Esophagus squamous epithelium (tissue), 4 donors: ENCODE measurements at regions not wholly inside any gene's neighbourhood (a gene's known extent, or its start where the extent isn't known, plus 50 kb on each side); places are given as distances from the start of the nearest gene placed in this dataset.
"Not testable (repeated sequence)": the region's sequence is repeated elsewhere in the genome, so short reads cannot be mapped to it uniquely, and the experiment has no call there.

ENCODE experiments used
- POLR2A ChIP-seq, 4 donors: fragments of 450-650 bp; IDR thresholded peaks; one replicate each; pipeline ENCODE4 v1.6.1; 2017; ENCODE audit warnings: antibody characterized with exemption in 4 of 4, mild to moderate bottlenecking in 4 of 4, moderate library complexity in 3 of 4
- TF ChIP-seq, protein P1 (sequence below), 6 experiments: fragments of 450-650 bp in 4 of 6; fragments of 200-600 bp in 2 of 6; sonication (generic) in 2 of 6; IDR thresholded peaks; one replicate each; pipeline ENCODE4 v1.5.1; 2016 to 2019; ENCODE audit warnings: antibody characterized with exemption in 6 of 6, mild to moderate bottlenecking in 4 of 6, moderate library complexity in 4 of 6

DNA sequence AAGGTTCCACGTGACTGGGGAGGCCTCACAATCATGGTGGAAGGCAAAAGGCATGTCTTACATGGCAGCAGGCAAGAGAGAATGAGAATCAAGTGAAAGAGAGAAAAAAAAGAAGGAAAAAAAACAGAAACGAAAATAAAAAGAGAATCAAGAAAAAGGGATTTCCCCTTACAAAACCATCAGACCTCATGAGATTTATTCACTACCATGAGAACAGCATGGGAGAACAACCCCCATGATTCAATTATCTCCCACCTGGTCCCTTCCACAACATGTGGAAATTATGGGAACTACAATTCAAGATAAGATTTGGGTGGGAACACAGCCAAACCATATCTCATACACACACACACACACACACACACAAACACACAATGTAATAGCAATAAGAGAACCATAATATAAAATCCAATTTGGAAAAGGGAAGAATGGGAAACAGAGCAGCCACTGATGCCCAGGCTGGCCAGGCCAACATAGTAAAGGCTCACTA lies 90.6 kb upstream of the C1QTNF7 start:
- TF ChIP-seq POLR2A (IDR thresholded peaks at IDR 0.05): not testable (repeated sequence)
- TF ChIP-seq, protein P1, sequence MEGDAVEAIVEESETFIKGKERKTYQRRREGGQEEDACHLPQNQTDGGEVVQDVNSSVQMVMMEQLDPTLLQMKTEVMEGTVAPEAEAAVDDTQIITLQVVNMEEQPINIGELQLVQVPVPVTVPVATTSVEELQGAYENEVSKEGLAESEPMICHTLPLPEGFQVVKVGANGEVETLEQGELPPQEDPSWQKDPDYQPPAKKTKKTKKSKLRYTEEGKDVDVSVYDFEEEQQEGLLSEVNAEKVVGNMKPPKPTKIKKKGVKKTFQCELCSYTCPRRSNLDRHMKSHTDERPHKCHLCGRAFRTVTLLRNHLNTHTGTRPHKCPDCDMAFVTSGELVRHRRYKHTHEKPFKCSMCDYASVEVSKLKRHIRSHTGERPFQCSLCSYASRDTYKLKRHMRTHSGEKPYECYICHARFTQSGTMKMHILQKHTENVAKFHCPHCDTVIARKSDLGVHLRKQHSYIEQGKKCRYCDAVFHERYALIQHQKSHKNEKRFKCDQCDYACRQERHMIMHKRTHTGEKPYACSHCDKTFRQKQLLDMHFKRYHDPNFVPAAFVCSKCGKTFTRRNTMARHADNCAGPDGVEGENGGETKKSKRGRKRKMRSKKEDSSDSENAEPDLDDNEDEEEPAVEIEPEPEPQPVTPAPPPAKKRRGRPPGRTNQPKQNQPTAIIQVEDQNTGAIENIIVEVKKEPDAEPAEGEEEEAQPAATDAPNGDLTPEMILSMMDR (IDR thresholded peaks at IDR 0.05): not testable (repeated sequence)
